OCI-LY3 (cell line): ENCODE measurements at regions not wholly inside any gene's neighbourhood (a gene's known extent, or its start where the extent isn't known, plus 50 kb on each side); places are given as distances from the start of the nearest gene placed in this dataset.

ENCODE experiments used
- CTCF ChIP-seq: fragments of 200-600, 300-600 bp; sonication (generic); IDR thresholded peaks from 2 replicates; pipeline ENCODE4 v1.5.1; 2014; ENCODE audit warnings: antibody characterized with exemption, low read length, low read depth
- EZH2phosphoT487 ChIP-seq: fragments of 200-600 bp; shearing (Covaris generic); IDR thresholded peaks from 2 replicates; pipeline ENCODE4 v1.6.1; 2018; ENCODE audit warnings: antibody characterized with exemption, mixed run types, low read depth

GRCh38 chrX:40189637-40190036 is 91.9 kb upstream of the BCOR start:
- TF ChIP-seq CTCF, result no peak
- no peak for TF ChIP-seq EZH2phosphoT487
